Neural progenitor cell (in vitro differentiated cells): ENCODE measurements at regions not wholly inside any gene's neighbourhood (a gene's known extent, or its start where the extent isn't known, plus 50 kb on each side); places are given as distances from the start of the nearest gene placed in this dataset.

Experiments used
- DNase-seq: peaks from one replicate; pipeline ENCODE4 v3.0.0-alpha.2; 2016; ENCODE audit warnings: low spot score
- H2AFZ ChIP-seq: fragments of 200-600 bp; sonication (generic); replicated peaks from 2 replicates; pipeline ENCODE4 v1.6.1; 2016; ENCODE audit warnings: antibody characterized with exemption
- H3F3A ChIP-seq: fragments of 200-600 bp; sonication (generic); 2 replicates; pipeline ENCODE4 v1.6.1; 2016; ENCODE audit warnings: antibody characterized with exemption, low read depth
- H3K27ac ChIP-seq: fragments of 200-600 bp; sonication (generic); 2 replicates; pipeline ENCODE4 v1.5.1; 2016; ENCODE audit warnings: mild to moderate bottlenecking
- H3K27me3 ChIP-seq: fragments of 200-600 bp; sonication (generic); 2 replicates; pipeline ENCODE4 v1.6.1; 2016; ENCODE audit warnings: mild to moderate bottlenecking, moderate library complexity
- H3K36me3 ChIP-seq: fragments of 200-600 bp; sonication (generic); 2 replicates; pipeline ENCODE4 v1.5.1; 2016
- H3K4me1 ChIP-seq: fragments of 200-600 bp; sonication (generic); 2 replicates; pipeline ENCODE4 v1.6.1; 2016; ENCODE audit warnings: mixed run types
- H3K4me2 ChIP-seq: fragments of 200-600 bp; sonication (generic); 2 replicates; pipeline ENCODE4 v1.6.1; 2016
- H3K4me3 ChIP-seq: fragments of 200-600 bp; sonication (generic); 2 replicates; pipeline ENCODE4 v1.5.1; 2016
- H3K79me2 ChIP-seq: fragments of 200-600 bp; sonication (generic); 2 replicates; pipeline ENCODE4 v1.6.1; 2016; ENCODE audit warnings: low read depth
- H3K9ac ChIP-seq: fragments of 200-600 bp; sonication (generic); 2 replicates; pipeline ENCODE4 v1.6.1; 2016
- H3K9me3 ChIP-seq: fragments of 200-600 bp; sonication (generic); 2 replicates; pipeline ENCODE4 v1.5.1; 2016; ENCODE audit warnings: low read depth
- H4K20me1 ChIP-seq: fragments of 200-600 bp; sonication (generic); 2 replicates; pipeline ENCODE4 v1.6.1; 2016; ENCODE audit warnings: low read depth
- H3K27ac Mint-ChIP-seq: 3 replicates; pipeline ENCODE4 v1.8.0; 2021; ENCODE audit warnings: mixed read lengths
- H3K27me3 Mint-ChIP-seq: 2 replicates; pipeline ENCODE4 v1.8.0; 2022; ENCODE audit warnings: low read depth, mild to moderate bottlenecking, inconsistent platforms, moderate library complexity, mixed read lengths; ENCODE audit not compliant: insufficient read depth
- H3K36me3 Mint-ChIP-seq: 3 replicates; pipeline ENCODE4 v1.8.0; 2021; ENCODE audit warnings: mixed read lengths
- H3K4me1 Mint-ChIP-seq: 3 replicates; pipeline ENCODE4 v1.8.0; 2021; ENCODE audit warnings: mixed read lengths
- H3K4me3 Mint-ChIP-seq: 3 replicates; pipeline ENCODE4 v1.8.0; 2021; ENCODE audit warnings: mild to moderate bottlenecking, moderate library complexity, mixed read lengths
- H3K9me3 Mint-ChIP-seq: 3 replicates; pipeline ENCODE4 v1.8.0; 2020; ENCODE audit warnings: mixed read lengths
- EZH2 ChIP-seq: fragments of 200-600 bp; sonication (generic); IDR thresholded peaks from 2 replicates; pipeline ENCODE4 v1.6.1; 2017; ENCODE audit warnings: antibody characterized with exemption, mild to moderate bottlenecking, moderate library complexity
- EZH2phosphoT487 ChIP-seq: fragments of 200-600 bp; sonication (generic); IDR thresholded peaks from 2 replicates; pipeline ENCODE4 v1.6.1; 2017; ENCODE audit warnings: antibody characterized with exemption
- TF ChIP-seq, protein P1 (sequence below): fragments of 200-600 bp; sonication (generic); IDR thresholded peaks from 2 replicates; pipeline ENCODE4 v1.5.1; 2017; ENCODE audit warnings: antibody characterized with exemption, mild to moderate bottlenecking

DNA sequence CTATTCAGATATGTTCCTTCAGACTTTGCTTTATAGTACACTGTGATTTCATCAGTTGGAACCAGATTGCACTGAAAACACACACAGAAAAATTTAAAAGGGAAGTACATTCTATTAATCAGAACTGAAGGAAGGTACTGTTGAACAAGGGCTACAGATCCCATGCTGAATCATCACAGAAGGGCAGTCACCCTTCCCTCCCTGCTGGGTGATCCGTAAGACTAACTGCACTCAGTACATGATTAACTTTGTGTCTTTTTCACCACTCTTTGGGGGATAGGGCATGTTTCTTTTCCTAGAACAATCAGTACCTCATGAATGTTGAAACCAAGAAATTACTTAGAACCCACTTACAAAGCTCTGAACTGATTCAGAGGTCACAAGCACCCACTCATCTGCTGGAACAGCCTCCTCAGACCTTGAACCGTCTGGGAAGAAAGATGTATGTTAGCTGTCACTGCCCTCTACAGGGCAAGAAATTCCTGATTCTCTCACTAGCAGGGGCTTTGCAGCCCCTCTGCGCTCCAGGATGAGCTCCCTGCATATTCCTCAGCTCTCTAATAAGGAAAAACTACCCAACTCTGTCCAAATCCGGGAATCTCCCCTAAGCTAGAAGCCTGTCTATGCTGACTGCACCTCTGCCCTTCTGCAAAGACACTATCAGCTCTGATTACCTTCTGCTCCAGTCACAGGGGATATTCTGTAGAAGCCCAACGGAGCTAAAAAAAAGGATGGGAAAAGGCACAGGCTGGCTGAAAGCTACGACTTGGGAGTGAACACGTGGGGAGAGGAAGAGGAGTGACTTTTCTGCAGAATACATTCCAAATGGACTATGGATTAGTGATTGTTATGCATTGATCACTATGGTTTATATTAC, 51.0 kb downstream of the IARS1 start:
- Histone ChIP-seq H3K9ac (no peak overlapping the region), H3K4me3 (no peak overlapping the region), H4K20me1 (no peaks in the 10 kb centered on the region), H3K27ac (no peak overlapping the region), H3K79me2 (no peaks in the 10 kb centered on the region), H3K9me3 (no peaks in the 10 kb centered on the region), H3K27me3 (no peaks in the 10 kb centered on the region), H3K4me2 (no peak overlapping the region), H3F3A (peaks cover 5% of the 10 kb centered on the region), H3K36me3 (peaks cover 11% of the 10 kb centered on the region), H3K4me1 (no peaks in the 10 kb centered on the region), H2AFZ (no peak overlapping the region)
- peak; percentile 43 for DNase-seq
- H3K4me3 Mint-ChIP-seq, result no peak overlapping the region
- no peaks in the 10 kb centered on the region for H3K4me1 Mint-ChIP-seq
- no peaks in the 10 kb centered on the region for H3K27me3 Mint-ChIP-seq
- no peaks in the 10 kb centered on the region for H3K9me3 Mint-ChIP-seq
- TF ChIP-seq, protein P1, sequence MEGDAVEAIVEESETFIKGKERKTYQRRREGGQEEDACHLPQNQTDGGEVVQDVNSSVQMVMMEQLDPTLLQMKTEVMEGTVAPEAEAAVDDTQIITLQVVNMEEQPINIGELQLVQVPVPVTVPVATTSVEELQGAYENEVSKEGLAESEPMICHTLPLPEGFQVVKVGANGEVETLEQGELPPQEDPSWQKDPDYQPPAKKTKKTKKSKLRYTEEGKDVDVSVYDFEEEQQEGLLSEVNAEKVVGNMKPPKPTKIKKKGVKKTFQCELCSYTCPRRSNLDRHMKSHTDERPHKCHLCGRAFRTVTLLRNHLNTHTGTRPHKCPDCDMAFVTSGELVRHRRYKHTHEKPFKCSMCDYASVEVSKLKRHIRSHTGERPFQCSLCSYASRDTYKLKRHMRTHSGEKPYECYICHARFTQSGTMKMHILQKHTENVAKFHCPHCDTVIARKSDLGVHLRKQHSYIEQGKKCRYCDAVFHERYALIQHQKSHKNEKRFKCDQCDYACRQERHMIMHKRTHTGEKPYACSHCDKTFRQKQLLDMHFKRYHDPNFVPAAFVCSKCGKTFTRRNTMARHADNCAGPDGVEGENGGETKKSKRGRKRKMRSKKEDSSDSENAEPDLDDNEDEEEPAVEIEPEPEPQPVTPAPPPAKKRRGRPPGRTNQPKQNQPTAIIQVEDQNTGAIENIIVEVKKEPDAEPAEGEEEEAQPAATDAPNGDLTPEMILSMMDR, result peak; percentile 60
- no peak for TF ChIP-seq EZH2
- peaks cover 39% of the 10 kb centered on the region for H3K36me3 Mint-ChIP-seq
- H3K27ac Mint-ChIP-seq, result no peak overlapping the region

DNA sequence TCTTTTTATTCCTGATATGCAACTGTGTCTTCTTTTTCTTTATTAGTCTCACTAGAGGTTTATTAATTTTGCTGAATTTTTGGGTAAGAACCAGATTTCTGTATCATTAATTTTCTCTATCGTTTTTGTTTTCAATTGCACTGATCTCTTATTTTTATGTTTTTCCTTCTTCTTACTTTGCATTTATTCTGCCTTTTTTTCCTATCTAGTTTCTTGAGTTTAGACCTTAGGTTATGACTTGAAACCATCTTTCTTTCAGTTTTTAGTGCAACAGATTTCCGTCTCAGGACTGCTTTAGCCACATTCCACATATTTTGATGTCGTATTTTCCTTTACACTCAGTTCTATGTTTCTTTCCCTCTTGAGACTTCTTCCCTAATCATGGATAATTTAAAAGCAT, 56.6 kb downstream of the IARS1 start:
- Histone ChIP-seq H3K4me3 (no peak overlapping the region), H3K4me1 (no peaks in the 10 kb centered on the region), H3K9me3 (no peaks in the 10 kb centered on the region), H3K9ac (no peak overlapping the region), H3K27ac (no peak overlapping the region), H3K79me2 (no peaks in the 10 kb centered on the region), H3K27me3 (no peaks in the 10 kb centered on the region), H3F3A (peaks cover 3% of the 10 kb centered on the region), H3K4me2 (no peak overlapping the region), H3K36me3 (peaks cover 13% of the 10 kb centered on the region), H4K20me1 (no peaks in the 10 kb centered on the region), H2AFZ (no peak overlapping the region)
- no peaks in the 10 kb centered on the region for H3K9me3 Mint-ChIP-seq
- no peaks in the 10 kb centered on the region for H3K27me3 Mint-ChIP-seq
- no peak overlapping the region for H3K4me3 Mint-ChIP-seq
- TF ChIP-seq EZH2phosphoT487 (no peak), EZH2 (no peak)
- TF ChIP-seq, protein P1, result no peak
- DNase-seq, result no peak
- H3K4me1 Mint-ChIP-seq, result no peaks in the 10 kb centered on the region
- H3K36me3 Mint-ChIP-seq, result peaks cover 29% of the 10 kb centered on the region
- no peak overlapping the region for H3K27ac Mint-ChIP-seq

DNA sequence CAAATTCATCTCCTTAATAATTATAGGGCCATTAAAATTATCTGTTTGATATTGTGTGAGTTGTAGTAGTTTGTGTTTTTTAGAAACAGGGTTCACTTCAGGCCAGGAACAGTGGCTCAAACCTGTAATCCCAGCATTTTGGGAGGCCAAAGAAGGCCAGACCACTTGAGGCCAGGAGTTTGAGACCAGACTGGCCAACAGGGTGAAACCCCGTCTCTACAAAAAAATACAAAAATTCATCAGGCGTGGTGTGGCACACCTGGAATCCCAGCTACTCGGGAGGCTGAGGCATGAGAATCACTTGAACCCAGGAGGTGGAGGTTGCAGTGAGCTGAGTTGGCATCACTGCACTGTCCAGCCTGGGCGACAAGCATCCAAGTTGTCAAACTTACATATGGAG, 57.0 kb downstream of the IARS1 start:
- Histone ChIP-seq H3F3A (peaks cover 3% of the 10 kb centered on the region), H3K79me2 (no peaks in the 10 kb centered on the region), H4K20me1 (no peaks in the 10 kb centered on the region), H3K27ac (no peak overlapping the region), H3K27me3 (no peaks in the 10 kb centered on the region), H3K4me3 (no peak overlapping the region), H3K4me1 (no peaks in the 10 kb centered on the region), H3K9ac (no peak overlapping the region), H3K36me3 (peaks cover 11% of the 10 kb centered on the region), H3K9me3 (no peaks in the 10 kb centered on the region), H2AFZ (no peak overlapping the region), H3K4me2 (no peak overlapping the region)
- DNase-seq, result no peak
- H3K4me3 Mint-ChIP-seq, result no peak overlapping the region
- no peaks in the 10 kb centered on the region for H3K27me3 Mint-ChIP-seq
- peaks cover 28% of the 10 kb centered on the region for H3K36me3 Mint-ChIP-seq
- no peak for TF ChIP-seq EZH2
- TF ChIP-seq, protein P1, result no peak
- no peak for TF ChIP-seq EZH2phosphoT487
- no peak overlapping the region for H3K27ac Mint-ChIP-seq
- no peaks in the 10 kb centered on the region for H3K4me1 Mint-ChIP-seq
- H3K9me3 Mint-ChIP-seq, result no peaks in the 10 kb centered on the region
